Erythroblast (primary cell): ENCODE measurements at regions not wholly inside any gene's neighbourhood (a gene's known extent, or its start where the extent isn't known, plus 50 kb on each side); places are given as distances from the start of the nearest gene placed in this dataset.

Experiments used
- GATA1 ChIP-seq: IDR thresholded peaks from 2 replicates; pipeline ENCODE4 v1.6.1; 2011; ENCODE audit warnings: low read depth, mild to moderate bottlenecking, control low read depth, low read length, moderate library complexity
- POLR2A ChIP-seq: IDR thresholded peaks from 2 replicates; pipeline ENCODE4 v1.6.1; 2011; ENCODE audit warnings: mild to moderate bottlenecking, low read length

DNA sequence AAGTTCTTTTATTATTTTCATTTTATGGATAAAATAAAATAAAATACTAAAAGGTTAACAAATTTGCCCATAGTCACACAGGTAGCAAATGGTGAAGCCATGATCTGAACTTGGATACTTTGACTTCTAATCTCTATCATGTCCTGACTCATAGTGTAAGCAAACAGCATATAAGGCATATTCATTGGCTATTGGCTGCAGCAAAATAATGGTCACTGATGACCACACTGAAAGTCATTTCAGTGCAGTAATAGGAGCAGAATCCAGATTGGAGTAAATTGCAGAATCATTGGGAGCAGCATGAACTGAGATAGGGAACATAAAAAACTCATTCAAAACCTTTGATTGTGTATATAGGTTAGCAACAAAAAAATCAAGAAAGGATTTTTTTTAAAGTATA is 262.9 kb downstream of the PLA2G4A start:
- TF ChIP-seq POLR2A (no peak), GATA1 (no peak)
